ENCODE measurements at regions not wholly inside any gene's neighbourhood (a gene's known extent, or its start where the extent isn't known, plus 50 kb on each side); places are given as distances from the start of the nearest gene placed in this dataset.

DNA sequence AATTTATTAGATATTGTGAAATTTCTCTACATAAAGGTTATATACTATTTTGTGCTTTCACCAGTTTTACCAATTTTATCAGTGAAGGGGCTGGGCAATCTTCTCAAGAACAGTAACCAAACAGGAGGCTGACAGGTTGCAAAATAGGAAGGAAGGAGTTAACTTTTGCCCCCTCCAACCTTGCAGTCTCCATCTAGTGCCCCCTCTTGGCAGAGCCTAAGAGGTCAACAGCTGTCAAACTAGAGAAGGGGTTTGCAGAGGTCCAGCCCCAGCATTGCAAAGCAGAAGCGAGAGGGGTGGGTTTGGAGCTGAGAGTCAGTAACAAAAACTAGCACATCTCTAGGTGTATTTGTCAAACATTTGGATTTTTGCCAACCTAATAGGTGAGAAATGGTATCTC, 391.0 kb downstream of the CDC5L start:
- TF ChIP-seq, protein P1, sequence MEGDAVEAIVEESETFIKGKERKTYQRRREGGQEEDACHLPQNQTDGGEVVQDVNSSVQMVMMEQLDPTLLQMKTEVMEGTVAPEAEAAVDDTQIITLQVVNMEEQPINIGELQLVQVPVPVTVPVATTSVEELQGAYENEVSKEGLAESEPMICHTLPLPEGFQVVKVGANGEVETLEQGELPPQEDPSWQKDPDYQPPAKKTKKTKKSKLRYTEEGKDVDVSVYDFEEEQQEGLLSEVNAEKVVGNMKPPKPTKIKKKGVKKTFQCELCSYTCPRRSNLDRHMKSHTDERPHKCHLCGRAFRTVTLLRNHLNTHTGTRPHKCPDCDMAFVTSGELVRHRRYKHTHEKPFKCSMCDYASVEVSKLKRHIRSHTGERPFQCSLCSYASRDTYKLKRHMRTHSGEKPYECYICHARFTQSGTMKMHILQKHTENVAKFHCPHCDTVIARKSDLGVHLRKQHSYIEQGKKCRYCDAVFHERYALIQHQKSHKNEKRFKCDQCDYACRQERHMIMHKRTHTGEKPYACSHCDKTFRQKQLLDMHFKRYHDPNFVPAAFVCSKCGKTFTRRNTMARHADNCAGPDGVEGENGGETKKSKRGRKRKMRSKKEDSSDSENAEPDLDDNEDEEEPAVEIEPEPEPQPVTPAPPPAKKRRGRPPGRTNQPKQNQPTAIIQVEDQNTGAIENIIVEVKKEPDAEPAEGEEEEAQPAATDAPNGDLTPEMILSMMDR (IDR thresholded peaks at IDR 0.05; ENCODE audit: control insufficient read depth, insufficient read depth, low read depth, low read length, missing control alignments), result no peak
- no peak for DNase-seq (ENCODE audit: low read depth)
- H3K4me3 ChIP-seq (ENCODE audit: control insufficient read depth, low read depth, low read length), result no peak overlapping the region

Data from AG09309 (cell line).